ENCODE measurements at regions not wholly inside any gene's neighbourhood (a gene's known extent, or its start where the extent isn't known, plus 50 kb on each side); places are given as distances from the start of the nearest gene placed in this dataset.

DNA sequence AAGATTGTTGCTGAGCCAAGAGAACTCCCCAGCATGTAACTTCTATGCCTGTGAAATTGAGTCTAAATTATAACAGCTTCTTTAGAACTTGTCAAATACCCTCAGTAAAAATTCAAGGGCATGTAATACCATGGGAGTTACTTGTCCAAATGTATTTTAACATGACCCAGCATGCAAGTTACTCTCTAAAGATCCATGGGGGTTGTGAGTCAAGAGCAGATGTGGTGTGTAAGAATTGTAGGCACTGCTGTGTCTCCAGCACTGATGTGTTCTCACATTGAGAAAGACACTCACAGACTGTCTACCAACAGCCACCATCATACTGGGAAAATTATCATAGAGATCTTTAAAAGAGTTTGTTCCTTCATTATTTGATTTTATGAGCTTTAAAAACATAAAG lies 237.4 kb upstream of the IL1RAPL1 start (continued):
- no peak for TF ChIP-seq CREM (IDR thresholded peaks at IDR 0.05; ENCODE audit: low read depth)
- TF ChIP-seq ZZZ3 (IDR thresholded peaks at IDR 0.05; ENCODE audit: control insufficient read depth, insufficient read length, low read depth), result no peak
- TF ChIP-seq PML (IDR thresholded peaks at IDR 0.05; ENCODE audit: low read length), result no peak
- no peak for TF ChIP-seq SMAD1 (IDR thresholded peaks at IDR 0.05; ENCODE audit: low read depth, partially characterized antibody)
- TF ChIP-seq, protein P1, sequence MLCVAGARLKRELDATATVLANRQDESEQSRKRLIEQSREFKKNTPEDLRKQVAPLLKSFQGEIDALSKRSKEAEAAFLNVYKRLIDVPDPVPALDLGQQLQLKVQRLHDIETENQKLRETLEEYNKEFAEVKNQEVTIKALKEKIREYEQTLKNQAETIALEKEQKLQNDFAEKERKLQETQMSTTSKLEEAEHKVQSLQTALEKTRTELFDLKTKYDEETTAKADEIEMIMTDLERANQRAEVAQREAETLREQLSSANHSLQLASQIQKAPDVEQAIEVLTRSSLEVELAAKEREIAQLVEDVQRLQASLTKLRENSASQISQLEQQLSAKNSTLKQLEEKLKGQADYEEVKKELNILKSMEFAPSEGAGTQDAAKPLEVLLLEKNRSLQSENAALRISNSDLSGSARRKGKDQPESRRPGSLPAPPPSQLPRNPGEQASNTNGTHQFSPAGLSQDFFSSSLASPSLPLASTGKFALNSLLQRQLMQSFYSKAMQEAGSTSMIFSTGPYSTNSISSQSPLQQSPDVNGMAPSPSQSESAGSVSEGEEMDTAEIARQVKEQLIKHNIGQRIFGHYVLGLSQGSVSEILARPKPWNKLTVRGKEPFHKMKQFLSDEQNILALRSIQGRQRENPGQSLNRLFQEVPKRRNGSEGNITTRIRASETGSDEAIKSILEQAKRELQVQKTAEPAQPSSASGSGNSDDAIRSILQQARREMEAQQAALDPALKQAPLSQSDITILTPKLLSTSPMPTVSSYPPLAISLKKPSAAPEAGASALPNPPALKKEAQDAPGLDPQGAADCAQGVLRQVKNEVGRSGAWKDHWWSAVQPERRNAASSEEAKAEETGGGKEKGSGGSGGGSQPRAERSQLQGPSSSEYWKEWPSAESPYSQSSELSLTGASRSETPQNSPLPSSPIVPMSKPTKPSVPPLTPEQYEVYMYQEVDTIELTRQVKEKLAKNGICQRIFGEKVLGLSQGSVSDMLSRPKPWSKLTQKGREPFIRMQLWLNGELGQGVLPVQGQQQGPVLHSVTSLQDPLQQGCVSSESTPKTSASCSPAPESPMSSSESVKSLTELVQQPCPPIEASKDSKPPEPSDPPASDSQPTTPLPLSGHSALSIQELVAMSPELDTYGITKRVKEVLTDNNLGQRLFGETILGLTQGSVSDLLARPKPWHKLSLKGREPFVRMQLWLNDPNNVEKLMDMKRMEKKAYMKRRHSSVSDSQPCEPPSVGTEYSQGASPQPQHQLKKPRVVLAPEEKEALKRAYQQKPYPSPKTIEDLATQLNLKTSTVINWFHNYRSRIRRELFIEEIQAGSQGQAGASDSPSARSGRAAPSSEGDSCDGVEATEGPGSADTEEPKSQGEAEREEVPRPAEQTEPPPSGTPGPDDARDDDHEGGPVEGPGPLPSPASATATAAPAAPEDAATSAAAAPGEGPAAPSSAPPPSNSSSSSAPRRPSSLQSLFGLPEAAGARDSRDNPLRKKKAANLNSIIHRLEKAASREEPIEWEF (IDR thresholded peaks at IDR 0.05; ENCODE audit: insufficient replicate concordance, low read depth, low read length), result no peak
- no peak for TF ChIP-seq RAD51 (IDR thresholded peaks at IDR 0.05)
- TF ChIP-seq, protein P2, sequence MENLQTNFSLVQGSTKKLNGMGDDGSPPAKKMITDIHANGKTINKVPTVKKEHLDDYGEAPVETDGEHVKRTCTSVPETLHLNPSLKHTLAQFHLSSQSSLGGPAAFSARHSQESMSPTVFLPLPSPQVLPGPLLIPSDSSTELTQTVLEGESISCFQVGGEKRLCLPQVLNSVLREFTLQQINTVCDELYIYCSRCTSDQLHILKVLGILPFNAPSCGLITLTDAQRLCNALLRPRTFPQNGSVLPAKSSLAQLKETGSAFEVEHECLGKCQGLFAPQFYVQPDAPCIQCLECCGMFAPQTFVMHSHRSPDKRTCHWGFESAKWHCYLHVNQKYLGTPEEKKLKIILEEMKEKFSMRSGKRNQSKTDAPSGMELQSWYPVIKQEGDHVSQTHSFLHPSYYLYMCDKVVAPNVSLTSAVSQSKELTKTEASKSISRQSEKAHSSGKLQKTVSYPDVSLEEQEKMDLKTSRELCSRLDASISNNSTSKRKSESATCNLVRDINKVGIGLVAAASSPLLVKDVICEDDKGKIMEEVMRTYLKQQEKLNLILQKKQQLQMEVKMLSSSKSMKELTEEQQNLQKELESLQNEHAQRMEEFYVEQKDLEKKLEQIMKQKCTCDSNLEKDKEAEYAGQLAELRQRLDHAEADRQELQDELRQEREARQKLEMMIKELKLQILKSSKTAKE (IDR thresholded peaks at IDR 0.05; ENCODE audit: low read depth, poor library complexity, severe bottlenecking), result no peak
- no peak for TF ChIP-seq NFYB (IDR thresholded peaks at IDR 0.05; ENCODE audit: insufficient read depth, low read depth, low read length)
- TF ChIP-seq STAT3 (IDR thresholded peaks at IDR 0.05; ENCODE audit: low read depth, low read length), result no peak
- no peak for TF ChIP-seq CHD2 (IDR thresholded peaks at IDR 0.05; ENCODE audit: borderline replicate concordance, low read depth, low read length)

Measured in GM12878 (cell line).